ENCODE measurements at regions not wholly inside any gene's neighbourhood (a gene's known extent, or its start where the extent isn't known, plus 50 kb on each side); places are given as distances from the start of the nearest gene placed in this dataset.

DNA sequence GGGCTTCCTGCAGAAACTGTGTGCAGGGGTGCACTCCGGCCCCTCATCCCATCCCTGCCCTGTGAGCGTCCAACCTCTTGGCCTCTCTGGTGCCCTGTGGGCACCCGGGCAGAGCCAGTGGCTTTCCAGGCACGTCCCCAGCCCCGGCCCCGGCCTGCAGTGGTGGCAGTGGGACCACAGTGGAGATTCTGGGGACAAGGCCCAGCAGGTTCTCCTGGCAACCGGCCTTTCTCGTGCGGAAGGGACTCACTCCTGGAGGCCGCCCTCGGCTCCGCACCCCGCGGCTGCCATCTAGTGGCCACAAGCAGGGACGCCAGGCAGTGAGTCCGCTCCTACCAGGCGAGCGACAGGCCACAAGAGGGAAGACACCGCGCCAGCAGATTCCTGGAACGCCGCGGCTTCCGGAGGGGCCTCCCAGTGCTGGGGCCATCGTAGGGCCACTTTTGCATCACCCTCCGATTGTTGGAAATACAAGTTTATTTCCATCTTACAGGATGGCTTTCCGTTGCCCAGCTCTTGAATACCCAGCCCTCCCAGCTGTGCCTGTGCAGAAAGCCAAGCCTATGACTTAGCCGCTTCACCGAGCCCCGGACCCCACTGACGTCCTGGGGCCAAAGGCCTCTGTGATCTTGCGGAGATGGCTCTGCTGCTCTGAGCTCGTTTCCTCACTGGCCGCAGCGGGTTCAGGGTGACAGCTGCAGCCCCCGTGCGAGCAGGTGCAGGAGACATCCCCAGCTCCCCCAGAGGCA lies 357.3 kb downstream of the CTTN start:
- no peaks in the 10 kb centered on the region; the same call in 1 of the 2 replicates for H4K20me1 ChIP-seq (replicated peaks; ENCODE audit: control insufficient read depth, insufficient read depth, low read length)
- in situ Hi-C loops (cut with MboI) (no loop called here), intact Hi-C loops (cut with micrococcal nuclease) (loop anchor here (2.0 to 5.0 kb wide), 2 partner anchors 207 to 288 kb away; no protein-coding TSS in a partner anchor)
- ATAC-seq (peak; percentile 100), DNase-seq (ENCODE audit: extremely low read depth in 1 of 4, low spot score in 3 of 4) (peak; percentile 74 to 90 (median 88)), FAIRE-seq (peak; percentile 86)
- no peaks in the 10 kb centered on the region for H3K79me2 ChIP-seq (ENCODE audit: control insufficient read depth, insufficient read depth, low read length)
- ChIA-PET CTCF (ENCODE audit: low intra/inter-chr PET ratio) (interaction anchor here (0.6 to 2.0 kb wide), 2 partner anchors 288 to 1070 kb away, joined by 3 to 7 read pairs; no protein-coding TSS in a partner anchor), POLR2A (interaction anchor here (0.6 kb wide), 1 partner anchor 41 kb away, joined by 3 read pairs; no protein-coding TSS in a partner anchor)
- 0 out of 4 replicates have a peak overlapping the region, but pooled peaks of 1 of the 2 experiments have one; percentile 1 for H3K9ac ChIP-seq (ENCODE audit: insufficient read depth in 1 of 2, low read depth in 2 of 2, low read length in 2 of 2)
- 9% methylated on average over 26 of the region's 37 CpGs for WGBS (ENCODE audit: insufficient coverage, low coverage, missing lambda C conversion rate)
- BruUV-seq (replicated peaks): no TSS peak
- no peak overlapping the region for H2AFZ ChIP-seq (ENCODE audit: low read depth, low read length)
- H3K9me1 ChIP-seq (ENCODE audit: control insufficient read depth, insufficient read depth, low read length): no peaks in the 10 kb centered on the region
- H3K4me2 ChIP-seq (ENCODE audit: insufficient read depth, low read length): no peak overlapping the region
- H3K4me3 ChIP-seq: no peak overlapping the region
- no peaks in the 10 kb centered on the region for H3K36me3 ChIP-seq (ENCODE audit: control insufficient read depth, insufficient read depth, low read length)
- H3K27ac ChIP-seq (ENCODE audit: extremely low read depth, low read depth, low read length): no peak overlapping the region
- H3K4me1 ChIP-seq (replicated peaks in 1 of 2; ENCODE audit: control insufficient read depth in 2 of 2, insufficient read depth in 2 of 2, low read length in 2 of 2): peaks cover 0 to 9% of the 10 kb centered on the region in 2 experiments; a peak in 1 of 5 replicates
- H3K9me3 ChIP-seq (replicated peaks; ENCODE audit: control insufficient read depth, insufficient read depth, low read depth, low read length): no peaks in the 10 kb centered on the region
- peaks cover 0 to 26% of the 10 kb centered on the region in 2 experiments; a peak in 4 of 5 replicates for H3K27me3 ChIP-seq (ENCODE audit: control insufficient read depth in 2 of 2, insufficient read depth in 2 of 2, low read length in 2 of 2)
- TF ChIP-seq ZNF551 (CRISPR knock-in tag; IDR thresholded peaks at IDR 0.05) (no peak), SMAD4 (CRISPR knock-in tag; conservative IDR thresholded peaks at IDR 0.05) (no peak), MCM3 (IDR thresholded peaks at IDR 0.05) (no peak), TRIM28 (IDR thresholded peaks at IDR 0.05) (no peak), ZNF507 (tag; conservative IDR thresholded peaks at IDR 0.05) (no peak), SAFB2 (IDR thresholded peaks at IDR 0.05; ENCODE audit: borderline replicate concordance, low read depth, low read length, severe bottlenecking) (no peak), FOXA3 (CRISPR knock-in tag; conservative IDR thresholded peaks at IDR 0.05 in 1 of 2, IDR thresholded peaks at IDR 0.05 in 1 of 2) (no peak), FOXP1 (CRISPR knock-in tag; IDR thresholded peaks at IDR 0.05) (no peak), ZNF3 (CRISPR knock-in tag; IDR thresholded peaks at IDR 0.05) (no peak), NFYB (IDR thresholded peaks at IDR 0.05; ENCODE audit: extremely low read depth, insufficient read length) (no peak), ETV6 (IDR thresholded peaks at IDR 0.05; ENCODE audit: borderline replicate concordance in 1 of 2, low read depth in 2 of 2, low read length in 1 of 2) (no peak), ETV6 (CRISPR knock-in tag; IDR thresholded peaks at IDR 0.05; ENCODE audit: borderline replicate concordance) (no peak), PURB (CRISPR knock-in tag; IDR thresholded peaks at IDR 0.05; ENCODE audit: low read depth) (no peak), BHLHE40 (IDR thresholded peaks at IDR 0.05; ENCODE audit: low read length) (peak; percentile 8; the same call in 1 of the 2 replicates), NR3C1 (CRISPR knock-in tag; IDR thresholded peaks at IDR 0.05) (no peak), BRD9 (IDR thresholded peaks at IDR 0.05; ENCODE audit: low read depth, partially characterized antibody) (no peak)
- TF ChIP-seq, protein P1, sequence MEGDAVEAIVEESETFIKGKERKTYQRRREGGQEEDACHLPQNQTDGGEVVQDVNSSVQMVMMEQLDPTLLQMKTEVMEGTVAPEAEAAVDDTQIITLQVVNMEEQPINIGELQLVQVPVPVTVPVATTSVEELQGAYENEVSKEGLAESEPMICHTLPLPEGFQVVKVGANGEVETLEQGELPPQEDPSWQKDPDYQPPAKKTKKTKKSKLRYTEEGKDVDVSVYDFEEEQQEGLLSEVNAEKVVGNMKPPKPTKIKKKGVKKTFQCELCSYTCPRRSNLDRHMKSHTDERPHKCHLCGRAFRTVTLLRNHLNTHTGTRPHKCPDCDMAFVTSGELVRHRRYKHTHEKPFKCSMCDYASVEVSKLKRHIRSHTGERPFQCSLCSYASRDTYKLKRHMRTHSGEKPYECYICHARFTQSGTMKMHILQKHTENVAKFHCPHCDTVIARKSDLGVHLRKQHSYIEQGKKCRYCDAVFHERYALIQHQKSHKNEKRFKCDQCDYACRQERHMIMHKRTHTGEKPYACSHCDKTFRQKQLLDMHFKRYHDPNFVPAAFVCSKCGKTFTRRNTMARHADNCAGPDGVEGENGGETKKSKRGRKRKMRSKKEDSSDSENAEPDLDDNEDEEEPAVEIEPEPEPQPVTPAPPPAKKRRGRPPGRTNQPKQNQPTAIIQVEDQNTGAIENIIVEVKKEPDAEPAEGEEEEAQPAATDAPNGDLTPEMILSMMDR (IDR thresholded peaks at IDR 0.05 in 2 of 3, conservative IDR thresholded peaks at IDR 0.05 in 1 of 3; ENCODE audit: insufficient read depth in 2 of 3, low read depth in 1 of 3, low read length in 3 of 3): peak; percentile 85 to 98 (median 91)
- TF ChIP-seq, protein P2, sequence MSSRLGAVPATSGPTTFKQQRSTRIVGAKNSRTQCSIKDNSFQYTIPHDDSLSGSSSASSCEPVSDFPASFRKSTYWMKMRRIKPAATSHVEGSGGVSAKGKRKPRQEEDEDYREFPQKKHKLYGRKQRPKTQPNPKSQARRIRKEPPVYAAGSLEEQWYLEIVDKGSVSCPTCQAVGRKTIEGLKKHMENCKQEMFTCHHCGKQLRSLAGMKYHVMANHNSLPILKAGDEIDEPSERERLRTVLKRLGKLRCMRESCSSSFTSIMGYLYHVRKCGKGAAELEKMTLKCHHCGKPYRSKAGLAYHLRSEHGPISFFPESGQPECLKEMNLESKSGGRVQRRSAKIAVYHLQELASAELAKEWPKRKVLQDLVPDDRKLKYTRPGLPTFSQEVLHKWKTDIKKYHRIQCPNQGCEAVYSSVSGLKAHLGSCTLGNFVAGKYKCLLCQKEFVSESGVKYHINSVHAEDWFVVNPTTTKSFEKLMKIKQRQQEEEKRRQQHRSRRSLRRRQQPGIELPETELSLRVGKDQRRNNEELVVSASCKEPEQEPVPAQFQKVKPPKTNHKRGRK (tag; IDR thresholded peaks at IDR 0.05): no peak
- TF ChIP-seq, protein P3, sequence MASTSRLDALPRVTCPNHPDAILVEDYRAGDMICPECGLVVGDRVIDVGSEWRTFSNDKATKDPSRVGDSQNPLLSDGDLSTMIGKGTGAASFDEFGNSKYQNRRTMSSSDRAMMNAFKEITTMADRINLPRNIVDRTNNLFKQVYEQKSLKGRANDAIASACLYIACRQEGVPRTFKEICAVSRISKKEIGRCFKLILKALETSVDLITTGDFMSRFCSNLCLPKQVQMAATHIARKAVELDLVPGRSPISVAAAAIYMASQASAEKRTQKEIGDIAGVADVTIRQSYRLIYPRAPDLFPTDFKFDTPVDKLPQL (IDR thresholded peaks at IDR 0.05; ENCODE audit: extremely low read depth, insufficient read length): no peak

Data from K562 (cell line).